ENCODE measurements at regions not wholly inside any gene's neighbourhood (a gene's known extent, or its start where the extent isn't known, plus 50 kb on each side); places are given as distances from the start of the nearest gene placed in this dataset.

- Histone ChIP-seq H3K27me3 (ENCODE audit: insufficient read depth in 3 of 3, low read length in 2 of 3) (no peaks in the 10 kb centered on the region), H3K4me3 (no peak overlapping the region), H3K9me3 (no peaks in the 10 kb centered on the region), H3K4me1 (no peaks in the 10 kb centered on the region), H3K27ac (no peak overlapping the region), H3K36me3 (ENCODE audit: insufficient read depth in 1 of 2, low read depth in 1 of 2) (no peaks in the 10 kb centered on the region)
- no peak for ATAC-seq
- intact Hi-C loops (cut with DNase I): no loop called here
- no peak for TF ChIP-seq CTCF (IDR thresholded peaks at IDR 0.05)
- DNase-seq: no peak
- WGBS, 3 donors: 58 to 65% (median 62%) methylated on average over 2 of the region's 2 CpGs
Observed at GRCh38 chr3:117005911-117006522, 296.4 kb downstream of the TUSC7 start.

- H3K36me3 ChIP-seq (ENCODE audit: insufficient read depth in 1 of 2, low read depth in 1 of 2): no peaks in the 10 kb centered on the region
- H3K4me1 ChIP-seq: no peaks in the 10 kb centered on the region
- no peaks in the 10 kb centered on the region for H3K9me3 ChIP-seq
- 71 to 79% (median 71%) methylated on average over 1 of the region's 1 CpG for WGBS, 3 donors
- DNase-seq: no peak
- no peak overlapping the region for H3K4me3 ChIP-seq
- intact Hi-C loops (cut with DNase I): loop anchor here in 1 of 2 donors (10.0 kb wide), 1 partner anchor 984 kb away; no protein-coding TSS in a partner anchor
- no peak for ATAC-seq
- no peak overlapping the region for H3K27ac ChIP-seq
- H3K27me3 ChIP-seq (ENCODE audit: insufficient read depth in 3 of 3, low read length in 2 of 3): no peaks in the 10 kb centered on the region
- TF ChIP-seq CTCF (IDR thresholded peaks at IDR 0.05): no peak
Observed at GRCh38 chr3:117010318-117010717, 300.7 kb downstream of the TUSC7 start.

- intact Hi-C loops (cut with DNase I): loop anchor here in 1 of 2 donors (10.0 kb wide), 1 partner anchor 983 kb away; no protein-coding TSS in a partner anchor
- Histone ChIP-seq H3K4me1 (no peaks in the 10 kb centered on the region), H3K27me3 (ENCODE audit: insufficient read depth in 3 of 3, low read length in 2 of 3) (no peaks in the 10 kb centered on the region), H3K9me3 (no peaks in the 10 kb centered on the region), H3K27ac (no peak overlapping the region), H3K4me3 (no peak overlapping the region), H3K36me3 (ENCODE audit: insufficient read depth in 1 of 2, low read depth in 1 of 2) (no peaks in the 10 kb centered on the region)
- no peak for ATAC-seq
- WGBS, 3 donors: 48 to 64% (median 58%) methylated on average over 7 of the region's 7 CpGs
- TF ChIP-seq CTCF (IDR thresholded peaks at IDR 0.05): no peak
- DNase-seq: no peak
Observed at GRCh38 chr3:117011687-117012250, 302.2 kb downstream of the TUSC7 start.

GRCh38 chr3:117016378-117016777, 306.8 kb downstream of the TUSC7 start:
- no peak overlapping the region for H3K4me3 ChIP-seq
- no peaks in the 10 kb centered on the region for H3K27me3 ChIP-seq (ENCODE audit: insufficient read depth in 3 of 3, low read length in 2 of 3)
- intact Hi-C loops (cut with DNase I): loop anchor here in 1 of 2 donors (10.0 kb wide), 1 partner anchor 978 kb away; no protein-coding TSS in a partner anchor
- DNase-seq (no peak), ATAC-seq (no peak)
- H3K9me3 ChIP-seq: no peaks in the 10 kb centered on the region
- no peaks in the 10 kb centered on the region for H3K4me1 ChIP-seq
- WGBS, 3 donors: 55 to 63% (median 58%) methylated on average over 2 of the region's 2 CpGs
- TF ChIP-seq CTCF (IDR thresholded peaks at IDR 0.05): no peak
- H3K36me3 ChIP-seq (ENCODE audit: insufficient read depth in 1 of 2, low read depth in 1 of 2): no peaks in the 10 kb centered on the region
- no peak overlapping the region for H3K27ac ChIP-seq
